NOMO-1 treated with dmso at 0.1 percent for 144 hours (cell line): ENCODE measurements at regions not wholly inside any gene's neighbourhood (a gene's known extent, or its start where the extent isn't known, plus 50 kb on each side); places are given as distances from the start of the nearest gene placed in this dataset.
"Not testable (repeated sequence)": the region's sequence is repeated elsewhere in the genome, so short reads cannot be mapped to it uniquely, and the experiment has no call there.

ENCODE experiments used
- DNase-seq: peaks from one replicate; lab custom pipeline; 2025; ENCODE audit not compliant: unreplicated experiment; lab: John Stamatoyannopoulos, UW

DNA sequence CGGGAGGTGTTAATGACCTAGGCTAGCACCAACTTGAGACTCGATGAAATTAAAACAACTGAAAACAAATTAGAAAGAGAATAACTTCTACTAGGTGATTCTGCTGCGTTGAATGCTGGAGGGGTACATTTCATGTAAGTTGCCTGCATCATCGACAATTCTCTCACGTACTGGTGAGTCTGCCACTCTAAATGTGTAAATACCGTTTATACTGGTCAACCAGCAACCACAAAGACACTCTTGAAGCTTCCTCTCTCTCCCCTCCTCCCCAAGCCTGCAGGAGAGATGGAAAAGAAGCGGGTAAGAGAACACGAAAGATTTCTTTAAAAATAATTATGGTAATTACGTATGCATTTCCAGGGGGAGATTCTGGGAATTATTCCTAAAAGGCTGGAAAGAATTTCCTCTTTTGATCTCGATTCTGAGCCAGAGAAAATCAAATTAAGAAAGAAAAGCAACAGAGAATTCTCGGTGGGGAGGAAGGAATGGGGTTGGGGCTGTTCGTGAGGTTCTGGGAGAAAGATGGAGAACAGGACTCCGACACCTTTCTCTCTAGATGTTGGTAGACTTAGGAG, 68.6 kb upstream of the MRTFB start:
- no peak for DNase-seq

- peak; percentile 40 for DNase-seq
Measured at GRCh38 chr16:14003074-14003570, 68.0 kb upstream of the MRTFB start.

- DNase-seq = no peak
Measured at GRCh38 chr16:14004031-14004728, 66.9 kb upstream of the MRTFB start.

- DNase-seq = no peak
Measured at GRCh38 chr16:14004729-14005315, 66.3 kb upstream of the MRTFB start.

DNA sequence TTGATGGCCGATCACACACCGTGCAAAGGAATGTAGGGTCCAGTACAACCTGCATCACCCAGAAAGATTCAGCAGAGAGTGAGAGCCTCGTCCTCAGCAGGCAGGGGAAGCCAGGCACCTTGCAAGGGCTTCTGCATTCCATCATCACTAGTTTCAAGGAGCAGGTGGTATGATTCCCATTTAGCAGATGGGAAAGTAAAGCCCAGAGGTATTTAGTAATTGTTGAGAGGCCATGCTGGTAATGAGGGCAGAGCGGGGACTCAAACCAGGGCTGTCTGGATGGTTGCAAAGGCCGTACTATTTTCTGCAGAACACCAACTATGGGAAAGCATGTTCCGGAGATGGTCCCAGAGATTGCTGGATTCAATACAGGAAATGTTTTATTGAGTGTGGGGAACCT, 65.8 kb upstream of the MRTFB start:
- no peak for DNase-seq

GRCh38 chr16:14007450-14007849, 63.7 kb upstream of the MRTFB start:
- no peak for DNase-seq

- no peak for DNase-seq
Measured at GRCh38 chr16:14011001-14011400, 60.1 kb upstream of the MRTFB start.

DNA sequence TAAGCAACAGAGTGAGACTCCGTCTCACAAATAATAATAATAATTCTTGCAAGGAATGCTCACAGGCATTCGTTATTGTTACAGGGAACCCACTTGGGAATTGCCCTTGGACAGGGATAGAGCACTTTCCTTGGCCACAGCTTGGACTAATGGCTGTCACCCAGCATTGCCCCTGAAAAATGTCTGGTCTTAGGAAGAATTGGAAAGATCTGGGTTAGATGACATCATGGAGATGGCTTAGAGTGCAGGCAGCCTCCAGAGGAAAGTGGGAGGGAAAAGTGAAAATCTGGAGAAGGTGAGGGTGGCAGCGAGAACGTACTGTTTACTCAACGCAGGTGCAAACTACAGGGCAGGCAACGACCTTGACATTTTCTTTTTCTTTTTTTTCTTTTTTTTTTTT, 59.3 kb upstream of the MRTFB start:
- DNase-seq = no peak

GRCh38 chr16:14013145-14013570, 58.0 kb upstream of the MRTFB start:
- no peak for DNase-seq

DNA sequence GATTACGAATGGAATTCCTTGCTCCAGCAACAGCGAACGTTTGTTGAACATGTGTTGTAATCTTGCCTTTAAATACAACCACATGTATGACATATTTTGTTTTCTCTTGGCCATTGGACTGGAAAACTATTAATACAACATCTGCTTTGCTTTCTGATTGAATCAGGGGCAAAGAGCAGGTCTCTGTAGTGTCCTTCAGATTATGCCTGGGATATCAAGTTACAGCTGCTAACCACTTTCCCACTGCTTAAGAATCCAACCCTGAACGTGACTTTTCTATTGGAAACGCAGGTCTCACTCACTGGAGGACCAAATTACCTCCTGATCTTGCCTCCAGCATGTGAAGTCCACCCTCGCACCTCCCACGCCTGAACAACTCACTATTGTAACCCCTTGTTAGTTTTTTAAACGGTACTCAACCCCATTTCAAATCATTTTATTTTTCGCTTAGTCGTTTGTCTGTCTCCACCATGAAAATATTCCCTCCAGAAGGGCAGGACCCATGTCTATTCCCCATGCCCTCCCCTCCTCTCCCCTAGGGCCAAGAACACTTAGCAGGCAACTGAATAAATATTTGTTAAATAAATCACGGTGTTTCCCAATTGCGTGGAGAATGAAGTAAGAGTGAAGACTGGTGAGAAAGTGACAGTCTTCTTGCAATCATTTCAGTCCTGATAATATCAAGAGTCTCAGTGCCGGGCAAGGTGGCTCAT, 57.4 kb upstream of the MRTFB start:
- no peak for DNase-seq

GRCh38 chr16:14014284-14014625, 56.9 kb upstream of the MRTFB start:
- no peak for DNase-seq

DNA sequence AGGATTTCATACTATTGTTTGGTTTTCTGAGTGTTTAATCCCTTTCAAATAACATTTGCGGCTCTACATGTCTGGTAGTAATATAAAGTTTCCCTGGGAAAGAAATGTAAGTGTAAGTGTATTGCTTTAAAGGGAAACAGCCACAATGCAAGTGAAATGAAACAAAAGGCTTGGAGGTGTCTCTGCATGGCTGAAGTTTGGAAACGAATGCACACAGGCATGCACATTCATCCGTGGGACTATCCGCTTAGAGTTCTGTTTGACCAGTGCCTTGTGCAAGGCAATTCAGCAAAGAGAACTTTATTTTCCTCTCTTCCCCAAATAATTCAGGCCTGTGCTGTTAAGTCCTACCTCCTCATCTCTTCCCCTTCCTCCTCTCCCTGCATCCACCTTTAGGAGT, 56.1 kb upstream of the MRTFB start:
- no peak for DNase-seq

- DNase-seq = no peak
Measured at GRCh38 chr16:14015461-14015860, 55.7 kb upstream of the MRTFB start.

GRCh38 chr16:14015948-14016347, 55.2 kb upstream of the MRTFB start:
- DNase-seq = no peak

DNA sequence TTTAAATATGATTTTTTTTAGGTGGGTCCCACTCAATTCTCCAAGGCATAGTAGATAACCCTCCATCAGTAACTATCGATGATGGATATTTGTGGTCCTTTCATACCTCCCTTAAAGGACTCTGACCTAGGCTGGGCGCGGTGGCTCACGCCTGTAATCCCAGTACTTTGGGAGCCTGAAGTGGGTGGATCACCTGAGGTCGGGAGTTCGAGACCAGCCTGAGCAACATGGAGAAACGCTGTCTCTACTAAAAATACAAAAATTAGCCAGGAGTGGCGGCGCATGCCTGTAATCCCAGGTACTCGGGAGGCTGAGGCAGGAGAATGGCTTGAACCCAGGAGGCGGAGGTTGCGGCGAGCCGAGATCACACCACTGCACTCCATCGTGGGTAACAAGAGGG, 54.8 kb upstream of the MRTFB start:
- DNase-seq = not testable (repeated sequence)

DNA sequence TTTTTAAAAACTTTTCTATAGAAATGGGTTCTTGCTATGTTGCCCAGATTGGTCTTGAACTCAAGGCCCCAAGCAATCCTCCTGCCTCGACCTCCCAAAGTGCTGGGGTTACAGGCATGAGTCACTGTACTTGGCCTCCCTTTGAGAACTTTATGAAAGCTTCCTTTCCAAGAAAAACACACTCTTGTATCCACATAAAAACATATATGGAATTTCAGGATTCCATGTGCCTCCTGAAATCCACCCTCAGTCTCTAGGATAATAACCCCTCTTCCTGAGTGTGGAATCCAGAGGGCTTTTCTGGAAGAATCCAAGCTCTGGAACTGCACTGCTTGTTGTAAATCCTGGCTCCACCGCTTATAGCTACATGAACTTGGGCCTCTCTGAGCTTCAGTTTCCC, 53.2 kb upstream of the MRTFB start:
- no peak for DNase-seq

GRCh38 chr16:14018851-14019250, 52.3 kb upstream of the MRTFB start:
- no peak for DNase-seq

- DNase-seq = no peak
Measured at GRCh38 chr16:14020141-14020540, 51.0 kb upstream of the MRTFB start.
